ENCODE measurements at regions not wholly inside any gene's neighbourhood (a gene's known extent, or its start where the extent isn't known, plus 50 kb on each side); places are given as distances from the start of the nearest gene placed in this dataset.

GRCh38 chr10:21036757-21037156, 139.6 kb upstream of the NEBL start:
- TF ChIP-seq REST (IDR thresholded peaks at IDR 0.05; ENCODE audit: low read depth, low read length) (no peak), ASH2L (IDR thresholded peaks at IDR 0.05; ENCODE audit: borderline replicate concordance, low read depth) (no peak), NR2F1 (conservative IDR thresholded peaks at IDR 0.05) (no peak), CTCF (IDR thresholded peaks at IDR 0.05 in 2 of 3, conservative IDR thresholded peaks at IDR 0.05 in 1 of 3; ENCODE audit: control insufficient read depth in 2 of 3, extremely low read depth in 1 of 3, insufficient read depth in 1 of 3, low read depth in 3 of 3, low read length in 3 of 3) (no peak)
